Loucy (cell line): ENCODE measurements at regions not wholly inside any gene's neighbourhood (a gene's known extent, or its start where the extent isn't known, plus 50 kb on each side); places are given as distances from the start of the nearest gene placed in this dataset.

ENCODE experiments used
- H2AFZ ChIP-seq: fragments of 200-600 bp; sonication (generic); 2 replicates; pipeline ENCODE4 v1.6.0; 2016; ENCODE audit warnings: antibody characterized with exemption, mild to moderate bottlenecking, low read length, moderate library complexity
- H3F3A ChIP-seq: fragments of 200-600 bp; 2 replicates; pipeline ENCODE4 v1.6.0; 2016; ENCODE audit warnings: antibody characterized with exemption, low read depth, mild to moderate bottlenecking
- H3K27me3 ChIP-seq: fragments of 200-600 bp; sonication (generic); 2 replicates; pipeline ENCODE4 v1.6.1; 2014; ENCODE audit warnings: low read length, mild to moderate bottlenecking; ENCODE audit not compliant: insufficient read depth, poor library complexity, severe bottlenecking
- H3K36me3 ChIP-seq: fragments of 200-600 bp; sonication (generic); 2 replicates; pipeline ENCODE4 v1.6.1; 2016; ENCODE audit warnings: low read length; ENCODE audit not compliant: insufficient read depth
- H3K4me1 ChIP-seq: fragments of 200-600 bp; sonication (generic); 2 replicates; pipeline ENCODE4 v1.5.1; 2014; ENCODE audit warnings: low read length, mild to moderate bottlenecking; ENCODE audit not compliant: insufficient read depth, poor library complexity, severe bottlenecking
- H3K4me2 ChIP-seq: fragments of 200-600 bp; sonication (generic); 2 replicates; pipeline ENCODE4 v1.6.0; 2014; ENCODE audit warnings: antibody characterized with exemption, low read length, low read depth, mild to moderate bottlenecking; ENCODE audit not compliant: poor library complexity, severe bottlenecking
- H3K4me3 ChIP-seq: fragments of 200-600 bp; sonication (generic); 2 replicates; pipeline ENCODE4 v1.5.1; 2014; ENCODE audit warnings: low read length, mild to moderate bottlenecking, mixed read lengths; ENCODE audit not compliant: poor library complexity, severe bottlenecking
- H3K79me2 ChIP-seq: fragments of 200-600 bp; sonication (generic); 2 replicates; pipeline ENCODE4 v1.6.1; 2014; ENCODE audit warnings: low read length; ENCODE audit not compliant: insufficient read depth
- H3K9ac ChIP-seq: fragments of 200-600 bp; sonication (generic); 2 replicates; pipeline ENCODE4 v1.6.0; 2014; ENCODE audit warnings: mild to moderate bottlenecking, low read depth, low read length, moderate library complexity; ENCODE audit not compliant: poor library complexity, severe bottlenecking
- H3K9me2 ChIP-seq: fragments of 200-600 bp; sonication (generic); replicated peaks from 2 replicates; pipeline ENCODE4 v1.6.1; 2016; ENCODE audit warnings: low read depth, low read length, mixed read lengths
- H3K9me3 ChIP-seq: fragments of 200-600 bp; sonication (generic); 2 replicates; pipeline ENCODE4 v1.6.1; 2014; ENCODE audit warnings: mild to moderate bottlenecking, antibody characterized with exemption, low read length, low read depth; ENCODE audit not compliant: insufficient read depth
- H4K20me1 ChIP-seq: fragments of 200-600 bp; sonication (generic); 2 replicates; pipeline ENCODE4 v1.6.0; 2014; ENCODE audit warnings: antibody characterized with exemption, low read length, mild to moderate bottlenecking; ENCODE audit not compliant: insufficient read depth, poor library complexity, severe bottlenecking
- CTCF ChIP-seq: fragments of 200-600 bp; sonication (generic); conservative IDR thresholded peaks from 2 replicates; pipeline ENCODE4 v1.5.1; 2014; ENCODE audit warnings: mild to moderate bottlenecking, antibody characterized with exemption, low read length
- EZH2phosphoT487 ChIP-seq: fragments of 200-600 bp; IDR thresholded peaks from 2 replicates; pipeline ENCODE4 v1.6.1; 2018; ENCODE audit warnings: antibody characterized with exemption, mild to moderate bottlenecking, moderate library complexity, borderline replicate concordance

GRCh38 chr9:11366585-11367129 is 753.9 kb upstream of the PTPRD start:
- Histone ChIP-seq H3K4me2 (no peak overlapping the region), H3F3A (no peaks in the 10 kb centered on the region)

GRCh38 chr9:11374926-11375325 is 762.1 kb upstream of the PTPRD start:
- no peaks in the 10 kb centered on the region for H3K9me3 ChIP-seq
- no peak overlapping the region for H2AFZ ChIP-seq
- H3F3A ChIP-seq: no peaks in the 10 kb centered on the region
- no peaks in the 10 kb centered on the region for H3K27me3 ChIP-seq
- H3K79me2 ChIP-seq: no peaks in the 10 kb centered on the region
- H3K4me3 ChIP-seq: no peak overlapping the region
- no peaks in the 10 kb centered on the region for H4K20me1 ChIP-seq
- no peaks in the 10 kb centered on the region for H3K36me3 ChIP-seq
- no peak overlapping the region for H3K4me2 ChIP-seq
- no peak overlapping the region for H3K9ac ChIP-seq
- no peak for TF ChIP-seq CTCF
- no peak for TF ChIP-seq EZH2phosphoT487
- no peaks in the 10 kb centered on the region for H3K9me2 ChIP-seq
- no peaks in the 10 kb centered on the region for H3K4me1 ChIP-seq

More at GRCh38 chr9:11366585-11367129, 753.9 kb upstream of the PTPRD start:
- Histone ChIP-seq H3K36me3 (no peaks in the 10 kb centered on the region), H2AFZ (no peak overlapping the region), H3K4me1 (no peaks in the 10 kb centered on the region), H3K27me3 (no peaks in the 10 kb centered on the region), H3K79me2 (no peaks in the 10 kb centered on the region), H4K20me1 (no peaks in the 10 kb centered on the region), H3K9ac (no peak overlapping the region), H3K9me3 (no peaks in the 10 kb centered on the region), H3K4me3 (no peak overlapping the region), H3K9me2 (no peaks in the 10 kb centered on the region)
- TF ChIP-seq EZH2phosphoT487 (no peak), CTCF (no peak)

DNA sequence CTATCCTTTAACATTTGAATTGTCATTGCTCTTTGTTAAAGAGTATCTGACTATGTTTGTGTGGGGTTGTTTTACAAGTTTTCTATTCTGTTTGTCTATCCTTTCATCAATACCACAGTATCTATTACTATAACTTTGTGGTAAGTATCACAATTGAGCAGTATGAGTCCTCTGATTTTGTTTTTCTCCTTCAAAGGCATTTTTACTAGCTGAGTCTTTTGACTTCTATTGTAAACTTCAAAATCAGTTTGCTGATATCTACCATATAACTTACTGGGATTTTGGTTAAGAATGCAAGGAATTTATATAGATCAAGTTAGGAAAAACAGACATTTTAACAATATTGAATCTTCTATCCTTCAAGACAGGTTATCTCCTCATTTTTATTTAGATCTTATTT is 789.8 kb upstream of the PTPRD start:
- H3K9me2 ChIP-seq: no peaks in the 10 kb centered on the region
- no peak overlapping the region for H2AFZ ChIP-seq
- H3K36me3 ChIP-seq: no peaks in the 10 kb centered on the region
- H3K9me3 ChIP-seq: no peaks in the 10 kb centered on the region
- TF ChIP-seq CTCF: no peak
- no peak overlapping the region for H3K4me2 ChIP-seq
- H3K4me3 ChIP-seq: no peak overlapping the region
- no peaks in the 10 kb centered on the region for H3K79me2 ChIP-seq
- no peak overlapping the region for H3K9ac ChIP-seq
- no peaks in the 10 kb centered on the region for H3K27me3 ChIP-seq
- H3K4me1 ChIP-seq: no peaks in the 10 kb centered on the region
- no peaks in the 10 kb centered on the region for H4K20me1 ChIP-seq
- H3F3A ChIP-seq: no peaks in the 10 kb centered on the region
